Fibroblast of villous mesenchyme (primary cell): ENCODE measurements at regions not wholly inside any gene's neighbourhood (a gene's known extent, or its start where the extent isn't known, plus 50 kb on each side); places are given as distances from the start of the nearest gene placed in this dataset.
"Not testable (repeated sequence)": the region's sequence is repeated elsewhere in the genome, so short reads cannot be mapped to it uniquely, and the experiment has no call there.

ENCODE experiments used
- DNase-seq: peaks from one replicate; pipeline ENCODE4 v3.0.0-alpha.2; 2010; ENCODE audit warnings: low read depth
- H3K4me3 ChIP-seq: 2 replicates; pipeline ENCODE4 v1.5.1; 2011; ENCODE audit warnings: low read depth, mild to moderate bottlenecking, low read length
- CTCF ChIP-seq: IDR thresholded peaks from 2 replicates; pipeline ENCODE4 v1.5.1; 2012; ENCODE audit warnings: low read depth, mild to moderate bottlenecking, low read length; ENCODE audit not compliant: insufficient read depth

GRCh38 chr17:68759343-68760140 lies 158.4 kb upstream of the FAM20A start:
- TF ChIP-seq CTCF: peak; percentile 99
- peak overlapping the region; percentile 43 for H3K4me3 ChIP-seq
- DNase-seq: peak; percentile 96

- TF ChIP-seq CTCF: no peak
- H3K4me3 ChIP-seq: no peak overlapping the region
- no peak for DNase-seq
Observed at GRCh38 chr17:68759002-68759342, 157.8 kb upstream of the FAM20A start.

- DNase-seq: not testable (repeated sequence)
Observed at GRCh38 chr17:68757866-68758757, 156.9 kb upstream of the FAM20A start.

GRCh38 chr17:68753985-68754769 lies 153.0 kb upstream of the FAM20A start:
- TF ChIP-seq CTCF: no peak
- no peak for DNase-seq
- no peak overlapping the region for H3K4me3 ChIP-seq

More at GRCh38 chr17:68757866-68758757, 156.9 kb upstream of the FAM20A start:
- H3K4me3 ChIP-seq: not testable (repeated sequence)

- no peak overlapping the region for H3K4me3 ChIP-seq
- no peak for TF ChIP-seq CTCF
- DNase-seq: no peak
Observed at GRCh38 chr17:68750208-68750562, 149.0 kb upstream of the FAM20A start.

GRCh38 chr17:68749349-68750207 lies 148.4 kb upstream of the FAM20A start:
- H3K4me3 ChIP-seq: no peak overlapping the region
- peak; percentile 92 for DNase-seq
- no peak for TF ChIP-seq CTCF
